MM.1S (cell line): ENCODE measurements at regions not wholly inside any gene's neighbourhood (a gene's known extent, or its start where the extent isn't known, plus 50 kb on each side); places are given as distances from the start of the nearest gene placed in this dataset.

Source experiments
- DNase-seq: peaks from one replicate; pipeline ENCODE4 v3.0.0-alpha.2; 2015
- H2AFZ ChIP-seq: fragments of 300-600 bp; sonication (generic); 2 replicates; pipeline ENCODE4 v1.6.0; 2016; ENCODE audit warnings: antibody characterized with exemption, low read length
- H3F3A ChIP-seq: fragments of 300-600 bp; sonication (generic); 2 replicates; pipeline ENCODE4 v1.6.1; 2016; ENCODE audit warnings: mild to moderate bottlenecking, antibody characterized with exemption, low read length, moderate library complexity, mixed read lengths; ENCODE audit not compliant: insufficient read depth
- H3K27ac ChIP-seq: fragments of 300-600 bp; sonication (generic); 2 replicates; pipeline ENCODE4 v1.5.1; 2016; ENCODE audit warnings: mild to moderate bottlenecking, low read length
- H3K27me3 ChIP-seq: fragments of 300-600 bp; sonication (generic); replicated peaks from 2 replicates; pipeline ENCODE4 v1.6.0; 2016; ENCODE audit warnings: low read length; ENCODE audit not compliant: insufficient read depth
- H3K36me3 ChIP-seq: fragments of 300-600 bp; sonication (generic); replicated peaks from 2 replicates; pipeline ENCODE4 v1.6.1; 2016; ENCODE audit warnings: mild to moderate bottlenecking, low read length, mixed read lengths; ENCODE audit not compliant: insufficient read depth
- H3K4me1 ChIP-seq: fragments of 300-600 bp; sonication (generic); 2 replicates; pipeline ENCODE4 v1.6.1; 2016; ENCODE audit warnings: low read length, mixed read lengths
- H3K4me2 ChIP-seq: fragments of 300-600 bp; sonication (generic); 2 replicates; pipeline ENCODE4 v1.6.0; 2016; ENCODE audit warnings: low read depth, low read length
- H3K4me3 ChIP-seq: fragments of 300-600 bp; sonication (generic); 2 replicates; pipeline ENCODE4 v1.5.1; 2016; ENCODE audit warnings: low read length, mixed read lengths
- H3K79me2 ChIP-seq: fragments of 300-600 bp; sonication (generic); 2 replicates; pipeline ENCODE4 v1.6.1; 2016; ENCODE audit warnings: mixed run types, low read length, mixed read lengths
- H3K9ac ChIP-seq: fragments of 300-600 bp; sonication (generic); 2 replicates; pipeline ENCODE4 v1.6.1; 2016; ENCODE audit warnings: low read length, mixed read lengths
- H3K9me2 ChIP-seq: fragments of 300-600 bp; sonication (generic); replicated peaks from 2 replicates; pipeline ENCODE4 v1.6.1; 2016; ENCODE audit warnings: mild to moderate bottlenecking, low read length, mixed read lengths; ENCODE audit not compliant: insufficient read depth
- H3K9me3 ChIP-seq: fragments of 300-600 bp; sonication (generic); replicated peaks from 2 replicates; pipeline ENCODE4 v1.6.1; 2016; ENCODE audit warnings: mild to moderate bottlenecking, low read length, mixed read lengths; ENCODE audit not compliant: insufficient read depth
- H4K20me1 ChIP-seq: fragments of 300-600 bp; sonication (generic); 2 replicates; pipeline ENCODE4 v1.6.1; 2016; ENCODE audit warnings: mild to moderate bottlenecking, low read length, moderate library complexity, mixed read lengths; ENCODE audit not compliant: insufficient read depth
- CTCF ChIP-seq: fragments of 300-600 bp; sonication (generic); IDR thresholded peaks from 2 replicates; pipeline ENCODE4 v1.5.1; 2016; ENCODE audit warnings: antibody characterized with exemption, low read length, mixed read lengths
- EZH2 ChIP-seq: fragments of 300-600 bp; sonication (generic); optimal IDR thresholded peaks from 2 replicates; pipeline ENCODE3; 2017; ENCODE audit warnings: low read depth, mild to moderate bottlenecking, antibody characterized with exemption, low read length, mixed read lengths
- EZH2phosphoT487 ChIP-seq: fragments of 300-600 bp; sonication (generic); IDR thresholded peaks from 2 replicates; pipeline ENCODE4 v1.6.1; 2018; ENCODE audit warnings: antibody characterized with exemption, low read length

GRCh38 chr7:106457678-106458077, 172.9 kb upstream of the NAMPT start:
- Histone ChIP-seq H2AFZ (no peak overlapping the region), H3K27me3 (no peaks in the 10 kb centered on the region), H3K27ac (no peak overlapping the region), H3K4me2 (no peak overlapping the region), H3K4me1 (peaks cover 5% of the 10 kb centered on the region; the same call in 1 of the 2 replicates), H3K9ac (no peak overlapping the region), H3K4me3 (no peak overlapping the region), H3K9me2 (no peaks in the 10 kb centered on the region), H3F3A (no peaks in the 10 kb centered on the region), H3K79me2 (no peaks in the 10 kb centered on the region), H3K36me3 (no peaks in the 10 kb centered on the region), H4K20me1 (no peaks in the 10 kb centered on the region), H3K9me3 (no peaks in the 10 kb centered on the region)
- no peak for TF ChIP-seq CTCF
- no peak for TF ChIP-seq EZH2
- TF ChIP-seq EZH2phosphoT487 = no peak
- no peak for DNase-seq

GRCh38 chr7:106456329-106456728, 171.5 kb upstream of the NAMPT start:
- Histone ChIP-seq H3K27me3 (no peaks in the 10 kb centered on the region), H3K36me3 (no peaks in the 10 kb centered on the region), H3K9me2 (no peaks in the 10 kb centered on the region), H3K4me1 (no peaks in the 10 kb centered on the region), H4K20me1 (no peaks in the 10 kb centered on the region), H2AFZ (no peak overlapping the region), H3F3A (no peaks in the 10 kb centered on the region), H3K79me2 (no peaks in the 10 kb centered on the region), H3K4me3 (no peak overlapping the region), H3K27ac (no peak overlapping the region), H3K9ac (no peak overlapping the region), H3K9me3 (no peaks in the 10 kb centered on the region), H3K4me2 (no peak overlapping the region)
- no peak for DNase-seq
- no peak for TF ChIP-seq CTCF

- Histone ChIP-seq H4K20me1 (no peaks in the 10 kb centered on the region), H3K9me3 (no peaks in the 10 kb centered on the region), H3K36me3 (no peaks in the 10 kb centered on the region), H3K79me2 (no peaks in the 10 kb centered on the region), H2AFZ (no peak overlapping the region), H3K9me2 (no peaks in the 10 kb centered on the region), H3K4me1 (no peaks in the 10 kb centered on the region), H3F3A (no peaks in the 10 kb centered on the region), H3K4me2 (no peak overlapping the region), H3K4me3 (no peak overlapping the region), H3K27me3 (no peaks in the 10 kb centered on the region), H3K27ac (no peak overlapping the region), H3K9ac (no peak overlapping the region)
- no peak for DNase-seq
- TF ChIP-seq EZH2 = no peak
- no peak for TF ChIP-seq CTCF
- no peak for TF ChIP-seq EZH2phosphoT487
These were observed 167.5 kb upstream of the NAMPT start for GRCh38 chr7:106452031-106452851.
